ENCODE measurements at regions not wholly inside any gene's neighbourhood (a gene's known extent, or its start where the extent isn't known, plus 50 kb on each side); places are given as distances from the start of the nearest gene placed in this dataset.
A peak's percentile ranks its signal among the peaks of the same experiment; 100 is the strongest.

DNA sequence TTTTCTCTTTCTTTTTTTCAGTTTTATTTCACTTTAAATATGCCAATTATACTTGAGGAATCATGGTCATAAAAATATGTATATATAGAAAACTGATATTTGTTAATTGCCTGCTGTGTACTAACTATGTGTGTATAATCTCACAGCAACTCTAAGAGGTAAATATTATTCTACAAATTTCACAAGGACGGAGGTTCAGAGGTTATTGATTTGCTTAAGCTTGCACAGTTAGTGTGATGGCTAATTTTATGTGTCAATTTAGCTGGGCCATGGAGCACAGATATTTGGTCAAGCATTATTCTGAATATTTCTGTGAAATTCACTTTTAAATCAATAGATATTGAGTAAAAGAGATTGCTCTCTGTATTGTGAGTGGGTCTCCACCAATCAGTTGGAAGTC, 75.7 kb upstream of the CENPW start:
- ChIA-PET CTCF (no interaction called here), POLR2A (no interaction called here)
- TF ChIP-seq, protein P1, sequence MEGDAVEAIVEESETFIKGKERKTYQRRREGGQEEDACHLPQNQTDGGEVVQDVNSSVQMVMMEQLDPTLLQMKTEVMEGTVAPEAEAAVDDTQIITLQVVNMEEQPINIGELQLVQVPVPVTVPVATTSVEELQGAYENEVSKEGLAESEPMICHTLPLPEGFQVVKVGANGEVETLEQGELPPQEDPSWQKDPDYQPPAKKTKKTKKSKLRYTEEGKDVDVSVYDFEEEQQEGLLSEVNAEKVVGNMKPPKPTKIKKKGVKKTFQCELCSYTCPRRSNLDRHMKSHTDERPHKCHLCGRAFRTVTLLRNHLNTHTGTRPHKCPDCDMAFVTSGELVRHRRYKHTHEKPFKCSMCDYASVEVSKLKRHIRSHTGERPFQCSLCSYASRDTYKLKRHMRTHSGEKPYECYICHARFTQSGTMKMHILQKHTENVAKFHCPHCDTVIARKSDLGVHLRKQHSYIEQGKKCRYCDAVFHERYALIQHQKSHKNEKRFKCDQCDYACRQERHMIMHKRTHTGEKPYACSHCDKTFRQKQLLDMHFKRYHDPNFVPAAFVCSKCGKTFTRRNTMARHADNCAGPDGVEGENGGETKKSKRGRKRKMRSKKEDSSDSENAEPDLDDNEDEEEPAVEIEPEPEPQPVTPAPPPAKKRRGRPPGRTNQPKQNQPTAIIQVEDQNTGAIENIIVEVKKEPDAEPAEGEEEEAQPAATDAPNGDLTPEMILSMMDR (IDR thresholded peaks at IDR 0.05; ENCODE audit: control extremely low read depth, extremely low read depth, low read depth, missing control alignments): no peak
- no peak for DNase-seq (ENCODE audit: extremely low spot score)

DNA sequence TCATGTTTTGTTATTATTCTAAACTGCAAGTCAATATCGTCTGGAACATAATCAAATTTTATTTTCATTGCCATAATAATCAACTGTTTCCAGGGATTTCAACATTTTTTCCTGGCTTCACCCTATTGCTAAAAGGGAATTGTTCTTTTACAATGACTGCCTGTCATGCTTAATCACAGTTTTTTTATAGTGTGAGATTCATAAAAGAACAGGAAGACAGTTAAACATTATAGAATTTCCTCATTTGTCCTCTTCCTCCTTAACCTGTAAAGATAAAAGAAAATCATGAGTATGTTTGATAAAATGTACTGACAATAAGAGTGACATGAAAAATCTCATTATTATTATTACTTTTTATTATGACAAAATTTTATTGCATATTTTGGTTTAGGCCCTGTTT, 73.3 kb upstream of the CENPW start:
- POLR2A ChIA-PET: no interaction called here
- CTCF ChIA-PET: interaction anchor here (1.0 to 1.3 kb wide), 3 partner anchors 11 to 32 kb away, joined by 3 read pairs; no protein-coding TSS in a partner anchor
- TF ChIP-seq, protein P1 (IDR thresholded peaks at IDR 0.05; ENCODE audit: control extremely low read depth, extremely low read depth, low read depth, missing control alignments): no peak
- DNase-seq (ENCODE audit: extremely low spot score): no peak

DNA sequence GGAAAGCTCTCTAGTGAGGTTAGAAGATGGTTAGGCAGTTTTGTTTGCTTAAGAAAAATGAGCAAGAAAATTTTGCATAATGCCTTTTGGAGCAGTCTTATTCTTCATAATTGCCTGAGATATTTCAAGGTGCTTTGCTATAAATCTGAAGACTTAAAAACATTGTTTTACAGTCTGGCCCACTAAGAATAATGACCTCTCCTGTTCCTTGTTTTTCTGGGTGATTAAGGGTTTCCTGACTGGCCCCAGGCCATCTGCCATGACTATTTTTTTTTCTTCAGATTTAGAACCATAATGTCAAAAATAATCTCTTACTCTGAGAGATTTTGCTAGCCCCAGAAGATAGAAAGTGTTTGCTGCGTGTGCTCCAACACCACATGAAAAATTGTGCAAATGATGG, 72.3 kb upstream of the CENPW start:
- POLR2A ChIA-PET: no interaction called here
- CTCF ChIA-PET: interaction anchor here (1.0 to 1.5 kb wide), 2 partner anchors 10 to 22 kb away, joined by 3 to 4 read pairs; no protein-coding TSS in a partner anchor
- no peak for DNase-seq (ENCODE audit: extremely low spot score)
- TF ChIP-seq, protein P1 (IDR thresholded peaks at IDR 0.05; ENCODE audit: control extremely low read depth, extremely low read depth, low read depth, missing control alignments): no peak

DNA sequence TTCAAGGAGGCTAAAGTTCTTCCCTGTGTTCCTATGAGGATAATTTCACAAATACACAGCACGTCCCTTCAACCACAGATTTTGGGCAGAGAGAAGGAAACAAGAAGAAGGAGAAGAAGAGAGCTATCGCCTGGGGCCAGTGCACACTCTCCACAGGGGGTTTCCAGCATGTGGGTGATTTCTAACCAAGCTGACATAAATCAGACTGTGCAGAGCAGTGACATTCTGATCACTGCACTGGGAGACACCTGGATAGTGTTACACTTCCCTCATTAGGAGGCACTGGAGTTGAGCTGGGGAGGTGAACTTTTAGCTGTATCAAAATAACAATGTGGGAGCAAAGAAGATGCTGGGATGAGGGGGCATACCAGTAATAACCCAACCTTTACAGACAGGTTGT, 71.8 kb upstream of the CENPW start:
- ChIA-PET CTCF (interaction anchor here (0.9 to 1.5 kb wide), 2 partner anchors 11 to 22 kb away, joined by 3 to 4 read pairs; no protein-coding TSS in a partner anchor), POLR2A (no interaction called here)
- DNase-seq (ENCODE audit: extremely low spot score): peak; percentile 41
- TF ChIP-seq, protein P1 (IDR thresholded peaks at IDR 0.05; ENCODE audit: control extremely low read depth, extremely low read depth, low read depth, missing control alignments): no peak

DNA sequence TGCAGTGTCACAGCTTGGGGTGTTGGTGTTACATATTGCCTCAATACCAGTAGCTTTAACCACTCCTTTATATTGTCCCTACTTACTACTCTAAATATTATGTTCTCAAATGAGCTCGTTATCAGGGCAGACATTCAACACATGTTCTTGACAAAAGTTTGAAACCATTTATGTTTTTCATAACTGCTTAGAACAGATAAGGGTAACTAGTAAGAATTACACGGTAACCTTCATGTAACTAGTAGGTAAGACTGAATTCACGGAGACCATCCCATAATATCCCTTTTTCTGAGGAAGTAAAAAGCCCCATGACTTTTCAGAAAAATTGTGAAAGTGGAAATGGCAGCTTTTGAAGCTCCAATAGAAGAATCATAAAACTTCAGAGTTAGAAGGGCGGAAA, 59.6 kb upstream of the CENPW start:
- DNase-seq (ENCODE audit: extremely low spot score): no peak
- CTCF ChIA-PET: interaction anchor here (1.2 kb wide), 1 partner anchor 29 kb away, joined by 3 read pairs; no protein-coding TSS in a partner anchor
- TF ChIP-seq, protein P1 (IDR thresholded peaks at IDR 0.05; ENCODE audit: control extremely low read depth, extremely low read depth, low read depth, missing control alignments): no peak
- POLR2A ChIA-PET: no interaction called here

DNA sequence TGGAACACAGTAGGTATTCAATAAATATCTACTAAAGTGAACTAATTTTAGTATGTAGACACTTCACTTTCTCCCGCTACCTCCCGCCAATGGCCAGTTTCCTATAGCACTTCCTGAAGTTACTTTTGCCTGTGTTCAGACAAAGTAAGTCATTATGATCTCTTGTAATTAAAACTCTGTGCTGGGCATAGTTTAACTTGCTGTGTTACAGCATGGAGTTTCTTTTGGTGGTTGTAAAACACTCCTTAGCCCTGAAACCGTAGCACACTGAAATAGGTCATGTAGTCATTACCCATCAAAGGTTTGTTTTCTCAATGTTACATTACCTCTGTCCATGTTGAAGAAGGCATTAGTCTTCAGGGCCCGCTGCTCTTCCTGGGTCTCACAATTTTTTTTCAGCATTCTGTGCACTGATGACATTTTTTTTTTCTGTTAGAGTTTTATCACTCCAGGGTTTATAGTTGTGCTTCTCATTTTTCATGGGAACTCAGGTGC, 54.0 kb upstream of the CENPW start:
- DNase-seq (ENCODE audit: extremely low spot score): no peak
- TF ChIP-seq, protein P1 (IDR thresholded peaks at IDR 0.05; ENCODE audit: control extremely low read depth, extremely low read depth, low read depth, missing control alignments): no peak
- ChIA-PET CTCF (no interaction called here), POLR2A (no interaction called here)
